HepG2 (cell line): ENCODE measurements at regions not wholly inside any gene's neighbourhood (a gene's known extent, or its start where the extent isn't known, plus 50 kb on each side); places are given as distances from the start of the nearest gene placed in this dataset.

Experiments used
- ATAC-seq: fragments of 200-7000 bp; cut with Tn5 transposase; 3 replicates; pipeline ENCODE4 v1.9.1; 2020; ENCODE audit warnings: mild to moderate bottlenecking, moderate library complexity
- BruUV-seq: library from RNA; stranded (reverse); fragments of 400-500 nt; replicated peaks from 2 replicates; lab custom pipeline; 2021; lab: Mats Ljungman, UMichigan
- CTCF ChIA-PET: fragments of 300-600 bp; formaldehyde crosslinking; extraction: SDS; loops from one replicate; lab custom pipeline; 2021; ENCODE audit warnings: low total read pairs, inconsistent platforms, low intra/inter-chr PET ratio; lab: Yijun Ruan, JAX
- POLR2A ChIA-PET: fragments of 350-600 bp; sonication (Branson Sonifier 250); formaldehyde crosslinking; loops from one replicate; lab custom pipeline; 2020; ENCODE audit warnings: antibody characterized with exemption, inconsistent platforms; lab: Yijun Ruan, JAX
- DNase-seq: peaks from one replicate; pipeline ENCODE4 v3.0.0-alpha.2; 2015; ENCODE audit warnings: low spot score
- FAIRE-seq: peaks from 3 replicates; lab custom pipeline; 2011; peaks lifted over from hg19 to GRCh38; lab: Jason Lieb, UNC
- H2AFZ ChIP-seq: one replicate; pipeline ENCODE4 v1.6.1; 2011; ENCODE audit warnings: low read length, inconsistent platforms
- H3K27ac ChIP-seq: fragments of 300-600 bp; 3 replicates; pipeline ENCODE4 v1.8.0; 2011; ENCODE audit warnings: mixed run types, mild to moderate bottlenecking, mixed read lengths, low read length, inconsistent platforms; ENCODE audit not compliant: insufficient read depth; ENCODE audit errors: extremely low read length
- H3K27me3 ChIP-seq, 2 experiments: fragments of 200-600 bp in 1 of 2; 2 replicates in 1 of 2; 3 replicates in 1 of 2; pipeline versions ENCODE4 v1.6.0 to v1.8.0; 2011; ENCODE audit warnings: low read length in 2 of 2, mild to moderate bottlenecking in 2 of 2, moderate library complexity in 2 of 2, inconsistent platforms in 1 of 2; ENCODE audit not compliant: insufficient read depth in 2 of 2, control insufficient read depth in 1 of 2
- H3K36me3 ChIP-seq, 2 experiments: fragments of 200-600 bp in 1 of 2; replicated peaks in 1 of 2; 2 replicates in 1 of 2; 3 replicates in 1 of 2; pipeline versions ENCODE4 v1.5.1 to v1.8.0; 2011; ENCODE audit warnings: low read length in 2 of 2, inconsistent platforms in 1 of 2; ENCODE audit not compliant: insufficient read depth in 2 of 2, control insufficient read depth in 1 of 2
- H3K4me1 ChIP-seq: 2 replicates; pipeline ENCODE4 v1.5.1; 2012; ENCODE audit warnings: low read length, inconsistent platforms; ENCODE audit not compliant: insufficient read depth
- H3K4me2 ChIP-seq: 2 replicates; pipeline ENCODE4 v1.6.0; 2011; ENCODE audit warnings: low read depth, low read length, inconsistent platforms
- H3K4me3 ChIP-seq, 3 experiments: fragments of 200-600 bp in 1 of 3; sonication (generic), shearing (Covaris generic) in 1 of 3; replicated peaks in 1 of 3; 2 replicates each; pipeline ENCODE4 v1.5.1; 2011 to 2016; ENCODE audit warnings: low read length in 3 of 3, inconsistent platforms in 2 of 3, low read depth in 2 of 3, mild to moderate bottlenecking in 2 of 3, control low read depth in 1 of 3, mixed read lengths in 1 of 3; ENCODE audit not compliant: insufficient read depth in 1 of 3
- H3K79me2 ChIP-seq: one replicate; pipeline ENCODE4 v1.6.1; 2011; ENCODE audit warnings: low read length, inconsistent platforms; ENCODE audit not compliant: insufficient read depth
- H3K9ac ChIP-seq: 2 replicates; pipeline ENCODE4 v1.6.0; 2011; ENCODE audit warnings: mild to moderate bottlenecking, low read depth, low read length, inconsistent platforms; ENCODE audit not compliant: insufficient read depth
- H3K9me3 ChIP-seq: 2 replicates; pipeline ENCODE4 v1.5.1; 2012; ENCODE audit warnings: mild to moderate bottlenecking, low read length
- H4K20me1 ChIP-seq: 2 replicates; pipeline ENCODE4 v1.6.0; 2011; ENCODE audit warnings: inconsistent platforms, mild to moderate bottlenecking, low read length, moderate library complexity; ENCODE audit not compliant: insufficient read depth
- ARNT2 ChIP-seq: sonication (generic); formaldehyde crosslinking; IDR thresholded peaks from 2 replicates; pipeline ENCODE4 v1.8.0; 2022; ENCODE audit warnings: mild to moderate bottlenecking, low read depth, missing genetic modification reagents, moderate library complexity
- HMG20A ChIP-seq: IDR thresholded peaks from 2 replicates; pipeline ENCODE4 v1.6.1; 2016; ENCODE audit warnings: borderline replicate concordance
- JUN ChIP-seq: sonication (generic); formaldehyde crosslinking; IDR thresholded peaks from 2 replicates; pipeline ENCODE4 v1.4.0; 2020; ENCODE audit warnings: mild to moderate bottlenecking, missing genetic modification reagents
- MYNN ChIP-seq: sonication (generic); formaldehyde crosslinking; IDR thresholded peaks from 2 replicates; pipeline ENCODE4 v1.4.0; 2020; ENCODE audit warnings: mild to moderate bottlenecking, low read depth, missing genetic modification reagents
- RARA ChIP-seq: IDR thresholded peaks from 2 replicates; pipeline ENCODE4 v1.6.1; 2016; ENCODE audit warnings: missing genetic modification reagents, missing compliant biosample characterization
- STAT6 ChIP-seq: sonication (generic); formaldehyde crosslinking; IDR thresholded peaks from 2 replicates; pipeline ENCODE4 v1.4.0; 2020; ENCODE audit warnings: missing genetic modification reagents, mild to moderate bottlenecking, borderline replicate concordance
- ZKSCAN1 ChIP-seq: fragments of 150-350 bp; IDR thresholded peaks from 2 replicates; pipeline ENCODE4 v1.6.1; 2014; ENCODE audit warnings: low read length
- ZNF101 ChIP-seq: sonication (generic); formaldehyde crosslinking; IDR thresholded peaks from 2 replicates; pipeline ENCODE4 v1.4.0; 2020; ENCODE audit warnings: mild to moderate bottlenecking, low read depth, missing genetic modification reagents, borderline replicate concordance
- ZNF256 ChIP-seq: sonication (generic); formaldehyde crosslinking; conservative IDR thresholded peaks from 2 replicates; pipeline ENCODE4 v1.4.0; 2020; ENCODE audit warnings: missing genetic modification reagents
- ZNF501 ChIP-seq: sonication (generic); formaldehyde crosslinking; IDR thresholded peaks from 2 replicates; pipeline ENCODE4 v1.5.1; 2020; ENCODE audit warnings: mild to moderate bottlenecking, moderate library complexity, missing genetic modification reagents
- ZNF530 ChIP-seq: sonication (generic); formaldehyde crosslinking; IDR thresholded peaks from 2 replicates; pipeline ENCODE4 v1.5.0; 2020; ENCODE audit warnings: low read depth, mild to moderate bottlenecking, missing genetic modification reagents
- ZNF549 ChIP-seq: sonication (generic); formaldehyde crosslinking; IDR thresholded peaks from 2 replicates; pipeline ENCODE4 v1.5.0; 2020; ENCODE audit warnings: missing genetic modification reagents
- ZNF558 ChIP-seq: sonication (generic); formaldehyde crosslinking; IDR thresholded peaks from 2 replicates; pipeline ENCODE4 v1.9.0; 2022; ENCODE audit warnings: mild to moderate bottlenecking, missing genetic modification reagents, borderline replicate concordance
- ZNF83 ChIP-seq: sonication (generic); formaldehyde crosslinking; IDR thresholded peaks from 2 replicates; pipeline ENCODE4 v1.4.0; 2020; ENCODE audit warnings: missing genetic modification reagents, mild to moderate bottlenecking, borderline replicate concordance
- WGBS: methylation state at CpG from one replicate; pipeline ENCODE4 v1.1.6; 2017; ENCODE audit warnings: low lambda C conversion rate; 5-methylcytosine and 5-hydroxymethylcytosine counted together
- in situ Hi-C: cut with HindIII; loops from 2 replicates; pipeline ENCODE4 v1.10.0; 2017; ENCODE audit warnings: low pct_unique_long_range_greater_than_20kb; ENCODE audit not compliant: extremely low pct_ligation_motif_present
- intact Hi-C: fragments of 100-400 bp; cut with micrococcal nuclease; formaldehyde crosslinking; loops from one replicate; pipeline ENCODE4 v1.10.0; 2022; ENCODE audit not compliant: unreplicated experiment

GRCh38 chr1:187070076-187070475, 241.3 kb downstream of the PLA2G4A start:
- H3K9ac ChIP-seq = no peak overlapping the region
- no peak overlapping the region for H2AFZ ChIP-seq
- BruUV-seq = no TSS peak
- H3K27me3 ChIP-seq = no peaks in the 10 kb centered on the region
- no peak overlapping the region for H3K4me2 ChIP-seq
- TF ChIP-seq ARNT2 (CRISPR knock-in tag) (no peak), ZNF101 (CRISPR knock-in tag) (no peak), ZNF501 (CRISPR knock-in tag) (no peak), ZKSCAN1 (no peak), ZNF83 (CRISPR knock-in tag) (no peak), STAT6 (CRISPR knock-in tag) (no peak), JUN (no peak), ZNF256 (CRISPR knock-in tag) (no peak), ZNF530 (no peak), RARA (CRISPR knock-in tag) (no peak), ZNF558 (CRISPR knock-in tag) (no peak), HMG20A (CRISPR knock-in tag) (no peak), MYNN (CRISPR knock-in tag) (no peak), ZNF549 (no peak)
- in situ Hi-C loops = no loop called here
- ChIA-PET CTCF (no interaction called here), POLR2A (no interaction called here)
- H3K9me3 ChIP-seq = no peaks in the 10 kb centered on the region
- no peak overlapping the region for H3K4me3 ChIP-seq
- DNase-seq (no peak), FAIRE-seq (no peak), ATAC-seq (no peak)
- no peak overlapping the region for H3K27ac ChIP-seq
- intact Hi-C loops = no loop called here
- no peaks in the 10 kb centered on the region for H4K20me1 ChIP-seq
- no peaks in the 10 kb centered on the region for H3K79me2 ChIP-seq
- no peaks in the 10 kb centered on the region for H3K4me1 ChIP-seq
- WGBS = 0% methylated on average over 3 of the region's 3 CpGs
- no peaks in the 10 kb centered on the region for H3K36me3 ChIP-seq
